AG09319 (cell line): ENCODE measurements at regions not wholly inside any gene's neighbourhood (a gene's known extent, or its start where the extent isn't known, plus 50 kb on each side); places are given as distances from the start of the nearest gene placed in this dataset.

Experiments
- DNase-seq: peaks from one replicate; pipeline ENCODE4 v3.0.0-alpha.2; 2010; ENCODE audit warnings: low read depth; ENCODE audit errors: extremely low read depth
- CTCF ChIP-seq: IDR thresholded peaks from 2 replicates; pipeline ENCODE4 v1.5.1; 2011; ENCODE audit warnings: low read depth, mild to moderate bottlenecking, inconsistent platforms, low read length, moderate library complexity

- no peak for DNase-seq
- no peak for TF ChIP-seq CTCF
Observed at GRCh38 chr6:93081901-93082300, 337.5 kb downstream of the EPHA7 start.

GRCh38 chr6:93079061-93079460 is 340.3 kb downstream of the EPHA7 start:
- TF ChIP-seq CTCF, result no peak
- DNase-seq, result no peak

GRCh38 chr6:93073811-93074210 is 345.5 kb downstream of the EPHA7 start:
- no peak for DNase-seq
- no peak for TF ChIP-seq CTCF

- TF ChIP-seq CTCF, result no peak
- DNase-seq, result no peak
Observed at GRCh38 chr6:93069856-93070255, 349.5 kb downstream of the EPHA7 start.

GRCh38 chr6:93059911-93060310 is 359.4 kb downstream of the EPHA7 start:
- TF ChIP-seq CTCF, result no peak
- no peak for DNase-seq

GRCh38 chr6:93057584-93057983 is 361.8 kb downstream of the EPHA7 start:
- no peak for DNase-seq
- no peak for TF ChIP-seq CTCF

- no peak for DNase-seq
- TF ChIP-seq CTCF, result no peak
Observed at GRCh38 chr6:93048381-93048780, 371.0 kb downstream of the EPHA7 start.
